ENCODE measurements at regions not wholly inside any gene's neighbourhood (a gene's known extent, or its start where the extent isn't known, plus 50 kb on each side); places are given as distances from the start of the nearest gene placed in this dataset.

DNA sequence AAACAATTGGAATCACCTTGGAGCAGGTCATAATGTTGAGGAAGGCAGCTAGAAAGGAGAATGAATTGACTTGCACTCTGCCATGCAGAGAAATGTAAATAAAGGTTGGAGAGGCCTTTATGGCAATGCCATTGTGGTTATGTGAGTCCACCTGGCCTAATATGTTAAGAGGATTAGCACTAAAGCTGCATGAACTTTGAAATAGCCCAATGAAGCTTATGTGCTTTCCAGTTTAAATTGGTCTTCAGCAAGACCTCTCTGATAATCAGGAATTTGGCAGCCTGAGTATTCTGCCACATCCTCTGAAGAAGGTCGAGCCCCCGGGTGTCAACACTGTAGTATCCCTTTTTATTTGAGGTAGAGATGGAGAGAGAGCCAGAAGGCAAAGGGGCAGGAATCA, 464.9 kb downstream of the CDH2 start:
- Histone ChIP-seq H3K9me3 (no peaks in the 10 kb centered on the region), H3K4me1 (ENCODE audit: low read depth) (no peaks in the 10 kb centered on the region), H3K4me3 (no peak overlapping the region), H3K36me3 (ENCODE audit: low read depth) (no peaks in the 10 kb centered on the region)
- DNase-seq (no peak), ATAC-seq (no peak)
- TF ChIP-seq, protein P1, sequence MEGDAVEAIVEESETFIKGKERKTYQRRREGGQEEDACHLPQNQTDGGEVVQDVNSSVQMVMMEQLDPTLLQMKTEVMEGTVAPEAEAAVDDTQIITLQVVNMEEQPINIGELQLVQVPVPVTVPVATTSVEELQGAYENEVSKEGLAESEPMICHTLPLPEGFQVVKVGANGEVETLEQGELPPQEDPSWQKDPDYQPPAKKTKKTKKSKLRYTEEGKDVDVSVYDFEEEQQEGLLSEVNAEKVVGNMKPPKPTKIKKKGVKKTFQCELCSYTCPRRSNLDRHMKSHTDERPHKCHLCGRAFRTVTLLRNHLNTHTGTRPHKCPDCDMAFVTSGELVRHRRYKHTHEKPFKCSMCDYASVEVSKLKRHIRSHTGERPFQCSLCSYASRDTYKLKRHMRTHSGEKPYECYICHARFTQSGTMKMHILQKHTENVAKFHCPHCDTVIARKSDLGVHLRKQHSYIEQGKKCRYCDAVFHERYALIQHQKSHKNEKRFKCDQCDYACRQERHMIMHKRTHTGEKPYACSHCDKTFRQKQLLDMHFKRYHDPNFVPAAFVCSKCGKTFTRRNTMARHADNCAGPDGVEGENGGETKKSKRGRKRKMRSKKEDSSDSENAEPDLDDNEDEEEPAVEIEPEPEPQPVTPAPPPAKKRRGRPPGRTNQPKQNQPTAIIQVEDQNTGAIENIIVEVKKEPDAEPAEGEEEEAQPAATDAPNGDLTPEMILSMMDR (IDR thresholded peaks at IDR 0.05) = no peak
- intact Hi-C loops (cut with DNase I, micrococcal nuclease) = no loop called here

DNA sequence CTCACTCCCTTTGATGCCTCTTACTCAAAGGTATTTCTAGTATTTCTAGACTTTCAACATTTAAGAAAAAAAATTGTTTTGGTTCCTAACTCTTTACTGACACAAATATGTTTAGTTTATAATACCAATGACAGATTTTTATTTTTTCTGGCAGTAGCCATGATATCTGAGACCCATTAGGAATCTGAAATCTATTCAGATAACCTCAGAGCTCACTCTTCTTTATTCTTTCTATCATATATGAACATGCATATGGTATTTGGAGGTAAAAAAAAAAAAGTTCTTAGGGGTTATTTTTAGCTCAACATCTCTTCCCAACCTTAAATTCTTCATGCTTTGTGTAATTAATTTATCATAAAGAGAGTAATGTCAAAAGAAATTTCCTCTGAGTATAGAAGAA, 465.5 kb downstream of the CDH2 start:
- DNase-seq (no peak), ATAC-seq (no peak)
- Histone ChIP-seq H3K4me3 (no peak overlapping the region), H3K36me3 (ENCODE audit: low read depth) (no peaks in the 10 kb centered on the region), H3K4me1 (ENCODE audit: low read depth) (no peaks in the 10 kb centered on the region), H3K9me3 (no peaks in the 10 kb centered on the region)
- intact Hi-C loops (cut with DNase I, micrococcal nuclease) = no loop called here
- TF ChIP-seq, protein P1 (IDR thresholded peaks at IDR 0.05) = no peak

DNA sequence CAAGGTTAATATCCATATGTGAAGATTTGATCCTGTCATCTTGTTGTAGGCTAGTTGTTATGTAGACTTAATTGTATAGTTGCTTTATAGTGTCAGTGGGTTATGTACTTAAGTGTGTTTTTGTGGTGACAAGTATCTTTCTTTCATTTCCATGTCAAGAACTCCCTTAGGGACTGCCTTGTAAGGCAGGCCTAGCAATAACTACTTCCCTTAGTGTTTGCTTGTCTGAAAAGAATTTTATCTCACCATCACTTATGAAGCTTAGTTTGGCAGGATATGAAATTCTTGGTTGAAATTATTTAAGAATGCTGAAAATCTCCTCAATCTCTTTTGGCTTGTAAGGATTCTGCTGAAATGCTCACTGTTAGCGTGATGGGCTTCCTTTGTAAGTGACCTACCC, 467.6 kb downstream of the CDH2 start:
- no peaks in the 10 kb centered on the region for H3K36me3 ChIP-seq (ENCODE audit: low read depth)
- DNase-seq (no peak), ATAC-seq (no peak)
- H3K9me3 ChIP-seq = no peaks in the 10 kb centered on the region
- H3K4me1 ChIP-seq (ENCODE audit: low read depth) = no peaks in the 10 kb centered on the region
- intact Hi-C loops (cut with DNase I, micrococcal nuclease) = no loop called here
- no peak overlapping the region for H3K4me3 ChIP-seq
- TF ChIP-seq, protein P1 (IDR thresholded peaks at IDR 0.05) = no peak

DNA sequence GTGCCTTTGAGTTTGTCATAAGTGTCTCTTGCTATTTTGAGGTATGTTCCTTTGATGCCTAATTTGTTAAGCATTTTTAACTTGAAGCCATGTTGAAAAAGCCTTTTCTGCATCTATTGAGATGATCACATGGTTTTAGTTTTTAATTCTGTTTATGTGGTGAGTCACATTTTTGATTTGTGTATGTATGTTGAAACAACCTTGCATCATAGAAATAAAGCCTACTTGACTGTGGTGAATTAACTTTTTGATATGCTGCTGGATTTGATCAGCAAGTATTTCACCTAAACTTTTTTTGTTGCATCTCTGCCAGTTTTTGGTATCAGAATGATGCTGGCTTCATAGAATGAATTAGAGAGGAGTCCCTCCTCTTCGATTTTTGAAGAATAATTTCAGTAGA, 469.7 kb downstream of the CDH2 start:
- intact Hi-C loops (cut with DNase I, micrococcal nuclease) = no loop called here
- ATAC-seq (no peak), DNase-seq (no peak)
- Histone ChIP-seq H3K9me3 (no peaks in the 10 kb centered on the region), H3K4me1 (ENCODE audit: low read depth) (no peaks in the 10 kb centered on the region), H3K36me3 (ENCODE audit: low read depth) (no peaks in the 10 kb centered on the region), H3K4me3 (no peak overlapping the region)
- TF ChIP-seq, protein P1 (IDR thresholded peaks at IDR 0.05) = no peak

DNA sequence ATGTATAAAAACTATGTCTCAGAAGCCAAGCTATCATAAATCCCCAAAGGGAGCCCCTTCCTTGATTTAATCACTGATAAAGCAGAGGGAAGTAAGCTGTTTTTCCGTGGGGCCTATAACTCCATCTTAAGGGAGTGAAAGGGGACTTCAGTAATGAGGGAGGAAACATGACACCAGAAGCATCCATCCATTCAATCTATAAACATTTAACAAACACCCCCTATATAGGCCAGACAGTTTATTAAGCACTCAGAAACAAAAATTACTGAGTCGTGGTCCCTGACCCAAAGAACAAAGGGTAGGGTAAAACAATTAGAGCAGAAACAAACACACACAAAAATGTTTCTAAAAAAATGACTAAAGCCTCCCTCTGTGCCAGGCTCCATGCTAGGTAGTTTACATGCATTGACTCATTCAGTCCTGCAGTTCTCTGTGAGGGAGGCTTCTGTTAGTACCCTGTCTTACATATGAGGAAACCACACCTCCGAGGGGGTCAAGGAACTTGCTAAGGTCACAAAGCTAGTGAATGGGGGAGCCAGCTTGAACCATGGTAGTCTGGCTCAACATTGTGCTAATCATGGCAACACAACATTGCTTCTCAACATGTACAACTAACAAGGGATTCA, 472.1 kb downstream of the CDH2 start:
- no peak for ATAC-seq
- TF ChIP-seq, protein P1 (IDR thresholded peaks at IDR 0.05) = no peak
- Histone ChIP-seq H3K9me3 (no peaks in the 10 kb centered on the region), H3K4me3 (no peak overlapping the region), H3K36me3 (ENCODE audit: low read depth) (no peaks in the 10 kb centered on the region), H3K4me1 (ENCODE audit: low read depth) (no peaks in the 10 kb centered on the region)
- no peak for DNase-seq
- intact Hi-C loops (cut with DNase I, micrococcal nuclease) = no loop called here

DNA sequence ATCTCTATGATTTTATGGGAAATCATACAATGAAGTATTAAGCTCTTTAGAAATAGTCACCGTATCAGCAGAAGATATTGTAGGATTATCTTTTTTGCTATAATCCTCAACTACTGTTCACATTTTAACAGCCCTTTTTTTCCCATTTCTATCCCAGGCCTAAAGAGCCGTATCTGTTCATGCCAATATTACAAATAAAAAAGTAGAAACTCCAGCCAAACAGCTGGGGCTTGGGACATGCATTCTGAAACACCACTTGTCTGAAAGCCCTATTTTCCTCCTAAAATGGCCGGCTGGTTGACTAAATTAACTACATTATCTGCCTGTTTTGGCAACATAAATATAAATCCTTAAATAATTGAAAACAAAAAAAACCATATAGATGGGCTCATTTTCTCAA, 477.8 kb downstream of the CDH2 start:
- Histone ChIP-seq H3K36me3 (ENCODE audit: low read depth) (no peaks in the 10 kb centered on the region), H3K4me1 (ENCODE audit: low read depth) (no peaks in the 10 kb centered on the region), H3K9me3 (no peaks in the 10 kb centered on the region), H3K4me3 (no peak overlapping the region)
- TF ChIP-seq, protein P1 (IDR thresholded peaks at IDR 0.05) = no peak
- DNase-seq (no peak), ATAC-seq (no peak)
- intact Hi-C loops (cut with DNase I, micrococcal nuclease) = no loop called here
